Heart left ventricle (tissue), 16 donors: ENCODE measurements at regions not wholly inside any gene's neighbourhood (a gene's known extent, or its start where the extent isn't known, plus 50 kb on each side); places are given as distances from the start of the nearest gene placed in this dataset.

Experiments
- ATAC-seq, 4 donors: fragments of 200-7000 bp; cut with Tn5 transposase; one replicate each; pipeline ENCODE4 v1.9.1; 2020 to 2022; ENCODE audit warnings: moderate library complexity in 4 of 4, mild to moderate bottlenecking in 3 of 4, moderate number of reproducible peaks in 1 of 4
- DNase-seq, 5 donors: peaks; one replicate each; pipeline ENCODE4 v3.0.0-alpha.2; 2020
- H3K27ac ChIP-seq, 12 donors: fragments of 200-600 bp; sonication (generic) in 4 of 12; one replicate each; pipeline versions ENCODE4 v1.5.0 to v1.8.0; 2016 to 2022; ENCODE audit warnings: mild to moderate bottlenecking in 2 of 12
- H3K27me3 ChIP-seq, 9 donors: fragments of 200-600 bp; sonication (generic) in 2 of 9; one replicate each; pipeline versions ENCODE4 v1.5.1 to v1.8.0; 2016 to 2022; ENCODE audit warnings: mild to moderate bottlenecking in 3 of 9
- H3K36me3 ChIP-seq, 9 donors: fragments of 200-600 bp; sonication (generic) in 2 of 9; one replicate each; pipeline versions ENCODE4 v1.5.0 to v1.8.0; 2018 to 2022; ENCODE audit warnings: mild to moderate bottlenecking in 2 of 9
- H3K4me1 ChIP-seq, 12 donors: fragments of 200-600 bp; sonication (generic) in 4 of 12; one replicate each; pipeline versions ENCODE4 v1.5.0 to v1.8.0; 2016 to 2022; ENCODE audit warnings: mild to moderate bottlenecking in 3 of 12
- H3K4me3 ChIP-seq, 12 donors: fragments of 200-600 bp; sonication (generic) in 4 of 12; one replicate each; pipeline versions ENCODE4 v1.5.0 to v1.8.0; 2017 to 2022; ENCODE audit warnings: mild to moderate bottlenecking in 9 of 12, moderate library complexity in 4 of 12
- H3K9me3 ChIP-seq, 12 donors: fragments of 200-600 bp; sonication (generic) in 4 of 12; one replicate each; pipeline versions ENCODE4 v1.5.0 to v1.8.0; 2016 to 2022; ENCODE audit warnings: mild to moderate bottlenecking in 1 of 12
- POLR2A ChIP-seq, 2 donors: fragments of 450-650 bp; IDR thresholded peaks; one replicate each; pipeline ENCODE4 v1.6.1; 2017; ENCODE audit warnings: antibody characterized with exemption in 2 of 2, mild to moderate bottlenecking in 2 of 2, moderate library complexity in 2 of 2
- WGBS, 4 donors: extraction: QIAGEN DNeasy Blood & Tissue Kit in 2 of 4; methylation state at CpG; one replicate each; pipeline versions ENCODE4 v1.1.5 to v1.1.7; 2013 to 2018; 5-methylcytosine and 5-hydroxymethylcytosine counted together
- intact Hi-C, 10 donors: fragments of 100-400 bp; cut with DNase I; formaldehyde crosslinking; loops; one replicate each; pipeline versions ENCODE4 v1.11.1 to v1.14.2; 2022
- TF ChIP-seq, protein P1 (sequence below), 12 donors: fragments of 200-600 bp; sonication (generic) in 4 of 12; IDR thresholded peaks; one replicate each; pipeline versions ENCODE4 v1.5.0 to v1.8.0; 2018 to 2022; ENCODE audit warnings: antibody characterized with exemption in 12 of 12, mild to moderate bottlenecking in 5 of 12
- donor health status: ischemic (EF 13 %, LVEDD 7.1; RV severe dilation, severe dysfunction).
- donor health status: healthy with polysubstance abuse.
- donor health status: DM: no; HTN: yes; CAD: no.
- donor health status: DM: no; HTN: no; CAD: no.
- donor health status: ischemic (EF 25% LVEDD 6.9; RV normal size, moderate dysfunction).
- donor health status: ischemic (EF 25% LVEDD 5.7; RV mildly dilated, moderate dysfunction).
- donor health status: healthy.
- donor health status: DM: yes; HTN: yes; CAD: no.
- donor health status: ischemic (EF 35%, LVEDD 5.7; RV mildly dilated, moderate dysfunction).
- donor health status: nonischemic (EF 11% LVEDD 7.7; RV severe dilation, severe dysfunction).
- donor health status: DM: yes; HTN: yes; CAD: no.
- donor health status: PGD.
- donor health status: ischemic (EF 29% LVEDD 5.4; RV normal size, mild dysfunction).
- donor health status: nonischemic (EF 23%, LVEDD 6.1; RV moderate dilation, normal function).

DNA sequence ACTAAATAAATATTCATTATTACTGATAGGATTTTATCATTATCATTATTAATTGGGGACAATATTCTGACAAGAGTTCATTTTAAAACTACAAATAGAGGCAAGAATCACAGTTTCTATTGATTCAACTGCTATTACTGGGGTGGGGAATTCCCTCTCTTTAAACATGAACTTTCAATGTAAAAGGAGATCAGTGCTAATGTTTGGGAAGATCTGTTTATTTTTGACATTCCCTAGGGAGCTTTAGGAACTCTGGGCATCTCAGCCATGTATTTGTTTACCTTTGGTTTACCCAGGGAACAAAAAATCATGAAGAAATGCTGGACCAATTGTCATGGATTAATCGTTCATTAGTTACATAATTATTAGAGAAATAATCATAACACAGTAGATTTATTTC, 443.2 kb upstream of the AKR1E2 start:
- H3K4me3 ChIP-seq = no peak overlapping the region
- 67 to 76% (median 69%) methylated on average over 1 of the region's 1 CpG for WGBS, 4 donors
- H3K9me3 ChIP-seq = no peaks in the 10 kb centered on the region
- H3K4me1 ChIP-seq = peaks cover 0 to 12% (median 0%) of the 10 kb centered on the region in 12 donors
- intact Hi-C loops = no loop called here
- ATAC-seq = no peak
- TF ChIP-seq, protein P1, sequence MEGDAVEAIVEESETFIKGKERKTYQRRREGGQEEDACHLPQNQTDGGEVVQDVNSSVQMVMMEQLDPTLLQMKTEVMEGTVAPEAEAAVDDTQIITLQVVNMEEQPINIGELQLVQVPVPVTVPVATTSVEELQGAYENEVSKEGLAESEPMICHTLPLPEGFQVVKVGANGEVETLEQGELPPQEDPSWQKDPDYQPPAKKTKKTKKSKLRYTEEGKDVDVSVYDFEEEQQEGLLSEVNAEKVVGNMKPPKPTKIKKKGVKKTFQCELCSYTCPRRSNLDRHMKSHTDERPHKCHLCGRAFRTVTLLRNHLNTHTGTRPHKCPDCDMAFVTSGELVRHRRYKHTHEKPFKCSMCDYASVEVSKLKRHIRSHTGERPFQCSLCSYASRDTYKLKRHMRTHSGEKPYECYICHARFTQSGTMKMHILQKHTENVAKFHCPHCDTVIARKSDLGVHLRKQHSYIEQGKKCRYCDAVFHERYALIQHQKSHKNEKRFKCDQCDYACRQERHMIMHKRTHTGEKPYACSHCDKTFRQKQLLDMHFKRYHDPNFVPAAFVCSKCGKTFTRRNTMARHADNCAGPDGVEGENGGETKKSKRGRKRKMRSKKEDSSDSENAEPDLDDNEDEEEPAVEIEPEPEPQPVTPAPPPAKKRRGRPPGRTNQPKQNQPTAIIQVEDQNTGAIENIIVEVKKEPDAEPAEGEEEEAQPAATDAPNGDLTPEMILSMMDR (IDR thresholded peaks at IDR 0.05) = no peak
- TF ChIP-seq POLR2A (IDR thresholded peaks at IDR 0.05) = no peak
- H3K27me3 ChIP-seq = no peaks in the 10 kb centered on the region
- no peak overlapping the region for H3K27ac ChIP-seq
- no peaks in the 10 kb centered on the region for H3K36me3 ChIP-seq
- DNase-seq = no peak

DNA sequence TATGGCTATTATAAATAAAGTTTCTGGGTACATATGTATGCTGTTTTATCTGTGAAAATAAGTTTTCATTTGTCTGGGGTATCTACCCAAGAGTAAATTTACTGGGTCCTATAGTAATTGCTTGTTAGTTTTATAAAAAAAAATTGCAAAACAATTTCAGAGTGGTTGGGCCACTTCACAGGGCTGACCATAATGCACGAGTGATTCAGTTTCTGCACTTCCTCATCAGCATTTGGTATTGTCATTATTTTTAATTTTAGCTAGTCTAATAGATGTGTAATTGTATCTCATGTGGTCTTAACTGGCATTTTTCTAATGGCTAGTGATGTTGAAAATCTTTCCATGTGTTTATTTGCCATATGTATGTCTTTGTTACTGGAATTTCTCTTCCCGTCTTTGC, 452.4 kb upstream of the AKR1E2 start:
- no peak for DNase-seq
- H3K27me3 ChIP-seq = no peaks in the 10 kb centered on the region
- TF ChIP-seq POLR2A (IDR thresholded peaks at IDR 0.05) = no peak
- TF ChIP-seq, protein P1 (IDR thresholded peaks at IDR 0.05) = no peak
- no peaks in the 10 kb centered on the region for H3K9me3 ChIP-seq
- WGBS, 4 donors = 62 to 73% (median 73%) methylated on average over 2 of the region's 2 CpGs
- H3K27ac ChIP-seq = peak overlapping the region in 10 of 12 donors; percentile 10 to 71 (median 52)
- ATAC-seq = peak in 1 of 4 donors; percentile 46
- intact Hi-C loops = loop anchor here in 2 of 10 donors (10.0 kb wide), 2 partner anchors 281 to 589 kb away; partner anchors contain the start of gene KLF6 (in 1 of the 2)
- H3K4me1 ChIP-seq = peaks cover 0 to 20% (median 7%) of the 10 kb centered on the region in 12 donors
- H3K4me3 ChIP-seq = no peak overlapping the region
- H3K36me3 ChIP-seq = no peaks in the 10 kb centered on the region

DNA sequence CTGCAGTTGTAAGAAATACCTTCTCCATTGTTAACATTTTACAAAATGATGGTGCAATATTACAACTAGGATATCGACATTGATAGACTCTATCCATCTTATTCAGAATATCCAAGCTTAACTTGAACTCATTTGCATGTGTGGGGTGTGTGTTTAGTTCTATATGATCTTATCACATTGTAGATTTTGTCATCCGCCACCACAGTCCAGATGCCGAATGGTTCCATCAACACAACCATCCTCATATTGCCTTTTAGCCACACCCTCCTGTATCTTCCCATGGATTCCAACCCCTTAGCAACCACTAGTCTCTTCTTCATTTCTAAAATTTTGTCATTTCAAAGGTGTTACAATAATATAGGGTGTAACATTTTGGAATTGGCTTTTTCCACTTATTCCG, 452.9 kb upstream of the AKR1E2 start:
- Histone ChIP-seq H3K27ac (peak overlapping the region; percentile 12 to 71 (median 52)), H3K36me3 (no peaks in the 10 kb centered on the region), H3K4me3 (no peak overlapping the region), H3K9me3 (no peaks in the 10 kb centered on the region), H3K27me3 (no peaks in the 10 kb centered on the region), H3K4me1 (peaks cover 0 to 20% (median 7%) of the 10 kb centered on the region in 12 donors)
- intact Hi-C loops = loop anchor here in 2 of 10 donors (10.0 kb wide), 2 partner anchors 282 to 588 kb away; partner anchors contain the start of gene KLF6 (in 1 of the 2)
- DNase-seq (no peak), ATAC-seq (no peak)
- TF ChIP-seq, protein P1 (IDR thresholded peaks at IDR 0.05) = no peak
- no peak for TF ChIP-seq POLR2A (IDR thresholded peaks at IDR 0.05)
- 79 to 88% (median 85%) methylated on average over 4 of the region's 4 CpGs for WGBS, 4 donors

DNA sequence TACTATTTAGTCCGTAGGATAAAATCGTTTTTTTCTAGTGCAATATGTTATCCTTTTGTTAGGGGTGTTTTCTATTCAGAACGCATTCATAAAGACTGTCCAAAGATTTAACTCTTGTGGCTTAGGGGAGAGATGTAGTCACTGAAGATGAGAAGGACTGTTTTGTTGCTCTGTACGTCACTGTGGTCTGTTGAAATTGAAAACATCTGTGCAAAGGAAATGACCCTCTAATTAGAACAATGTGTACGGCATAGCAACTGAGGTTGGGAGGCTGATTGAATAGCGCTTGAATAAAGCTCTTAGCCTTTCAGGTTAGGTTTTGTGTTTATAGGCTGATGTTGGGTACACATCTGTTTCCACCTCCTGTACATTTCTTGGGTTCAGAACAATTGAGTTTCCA, 453.4 kb upstream of the AKR1E2 start:
- peak in 2 of 5 donors; percentile 19 to 35 for DNase-seq
- H3K27ac ChIP-seq = peak overlapping the region in 10 of 12 donors; percentile 32 to 71 (median 59)
- H3K9me3 ChIP-seq = no peaks in the 10 kb centered on the region
- H3K4me1 ChIP-seq = peaks cover 0 to 20% (median 7%) of the 10 kb centered on the region in 12 donors
- ATAC-seq = peak; percentile 84 to 98 (median 91)
- H3K36me3 ChIP-seq = no peaks in the 10 kb centered on the region
- no peak overlapping the region for H3K4me3 ChIP-seq
- TF ChIP-seq POLR2A (IDR thresholded peaks at IDR 0.05) = no peak
- TF ChIP-seq, protein P1 (IDR thresholded peaks at IDR 0.05) = no peak
- WGBS, 4 donors = 40 to 56% (median 48%) methylated on average over 6 of the region's 6 CpGs
- H3K27me3 ChIP-seq = no peaks in the 10 kb centered on the region
- intact Hi-C loops = loop anchor here in 2 of 10 donors (10.0 kb wide), 2 partner anchors 282 to 588 kb away; partner anchors contain the start of gene KLF6 (in 1 of the 2)
